K562 (cell line): ENCODE measurements at regions not wholly inside any gene's neighbourhood (a gene's known extent, or its start where the extent isn't known, plus 50 kb on each side); places are given as distances from the start of the nearest gene placed in this dataset.

ENCODE experiments used
- ATAC-seq: fragments of 200-7000 bp; cut with Tn5 transposase; 3 replicates; pipeline ENCODE4 v1.9.1; 2020; ENCODE audit warnings: moderate library complexity
- BruUV-seq: library from RNA; stranded (reverse); fragments of 400-500 nt; replicated peaks from 2 replicates; lab custom pipeline; 2021; lab: Mats Ljungman, UMichigan
- CTCF ChIA-PET: fragments of 300-600 bp; formaldehyde crosslinking; extraction: SDS; loops from one replicate; lab custom pipeline; 2021; ENCODE audit warnings: low intra/inter-chr PET ratio; lab: Yijun Ruan, JAX
- POLR2A ChIA-PET: fragments of 300-600, 350-650 bp; sonication (Branson Sonifier 250); formaldehyde crosslinking; extraction: SDS; loops from one replicate; lab custom pipeline; 2021; ENCODE audit warnings: antibody characterized with exemption, inconsistent platforms; lab: Yijun Ruan, JAX
- DNase-seq, 4 experiments: peaks; one replicate each; pipeline versions ENCODE4 v3.0.0 to v3.0.0-alpha.2; 2011 to 2018; ENCODE audit warnings: low spot score in 3 of 4, mixed read lengths in 3 of 4; ENCODE audit errors: extremely low read depth in 1 of 4
- FAIRE-seq: peaks from 2 replicates; lab custom pipeline; 2011; peaks lifted over from hg19 to GRCh38; lab: Jason Lieb, UNC
- H2AFZ ChIP-seq: 2 replicates; pipeline ENCODE4 v1.6.0; 2011; ENCODE audit warnings: low read depth, low read length, control low read depth, inconsistent platforms
- H3K27ac ChIP-seq: fragments of 200-600 bp; 3 replicates; pipeline ENCODE4 v1.8.0; 2011; ENCODE audit warnings: low read depth, mild to moderate bottlenecking, control low read depth, inconsistent platforms, low read length, moderate library complexity, mixed read lengths; ENCODE audit errors: extremely low read depth
- H3K27me3 ChIP-seq, 2 experiments: fragments of 300-600 bp in 1 of 2; 2 replicates in 1 of 2; 3 replicates in 1 of 2; pipeline versions ENCODE4 v1.6.0 to v1.8.0; 2011; ENCODE audit warnings: inconsistent platforms in 2 of 2, low read length in 2 of 2, mild to moderate bottlenecking in 1 of 2, mixed read lengths in 1 of 2, moderate library complexity in 1 of 2; ENCODE audit not compliant: control insufficient read depth in 2 of 2, insufficient read depth in 2 of 2
- H3K36me3 ChIP-seq: fragments of 300-600 bp; 3 replicates; pipeline ENCODE4 v1.8.0; 2011; ENCODE audit warnings: mild to moderate bottlenecking, low read length, inconsistent platforms; ENCODE audit not compliant: control insufficient read depth, insufficient read depth
- H3K4me1 ChIP-seq, 2 experiments: fragments of 200-600 bp in 1 of 2; replicated peaks in 1 of 2; 2 replicates in 1 of 2; 3 replicates in 1 of 2; pipeline versions ENCODE4 v1.5.1 to v1.8.0; 2011; ENCODE audit warnings: inconsistent platforms in 2 of 2, low read length in 2 of 2, mild to moderate bottlenecking in 1 of 2, mixed read lengths in 1 of 2, moderate library complexity in 1 of 2; ENCODE audit not compliant: control insufficient read depth in 2 of 2, insufficient read depth in 2 of 2
- H3K4me2 ChIP-seq: 2 replicates; pipeline ENCODE4 v1.6.1; 2011; ENCODE audit warnings: low read length, control low read depth, inconsistent platforms, mixed read lengths; ENCODE audit not compliant: insufficient read depth
- H3K4me3 ChIP-seq: fragments of 200-600 bp; sonication (generic), shearing (Covaris generic); 2 replicates; pipeline ENCODE4 v1.5.1; 2016; ENCODE audit warnings: control low read depth, inconsistent platforms
- H3K79me2 ChIP-seq: fragments of 200-600 bp; 3 replicates; pipeline ENCODE4 v1.8.0; 2011; ENCODE audit warnings: low read length, inconsistent platforms; ENCODE audit not compliant: control insufficient read depth, insufficient read depth
- H3K9ac ChIP-seq, 2 experiments: 2 replicates each; pipeline versions ENCODE4 v1.6.0 to v1.6.1; 2011; ENCODE audit warnings: low read depth in 2 of 2, low read length in 2 of 2, control low read depth in 1 of 2, inconsistent platforms in 1 of 2, mild to moderate bottlenecking in 1 of 2, mixed read lengths in 1 of 2; ENCODE audit not compliant: insufficient read depth in 1 of 2
- H3K9me1 ChIP-seq: one replicate; pipeline ENCODE4 v1.6.0; 2011; ENCODE audit warnings: inconsistent platforms, mild to moderate bottlenecking, low read length, moderate library complexity; ENCODE audit not compliant: control insufficient read depth, insufficient read depth
- H3K9me3 ChIP-seq: replicated peaks from 2 replicates; pipeline ENCODE4 v1.5.1; 2011; ENCODE audit warnings: low read depth, low read length, inconsistent platforms; ENCODE audit not compliant: control insufficient read depth, insufficient read depth
- H4K20me1 ChIP-seq: replicated peaks from 2 replicates; pipeline ENCODE4 v1.6.1; 2011; ENCODE audit warnings: low read length, inconsistent platforms, mixed read lengths; ENCODE audit not compliant: control insufficient read depth, insufficient read depth
- CTBP1 ChIP-seq: fragments of 450-650 bp; IDR thresholded peaks from 2 replicates; pipeline ENCODE4 v1.6.1; 2016; ENCODE audit warnings: borderline replicate concordance
- GATA2 ChIP-seq: sonication (generic); formaldehyde crosslinking; IDR thresholded peaks from 2 replicates; pipeline ENCODE4 v1.4.0; 2020; ENCODE audit warnings: mild to moderate bottlenecking, missing genetic modification reagents
- HMG20B ChIP-seq: fragments of 250-450 bp; sonication (Bioruptor Pico); IDR thresholded peaks from 2 replicates; pipeline ENCODE4 v1.5.0; 2021; ENCODE audit warnings: mild to moderate bottlenecking
- KDM4B ChIP-seq, 2 experiments: fragments of 450-650 bp in 1 of 2; sonication (generic) in 1 of 2; IDR thresholded peaks; 2 replicates each; pipeline ENCODE4 v1.6.1; 2016 to 2017; ENCODE audit warnings: borderline replicate concordance in 2 of 2, antibody characterized with exemption in 1 of 2, low read depth in 1 of 2, mild to moderate bottlenecking in 1 of 2
- MCM7 ChIP-seq, 2 experiments: fragments of 450-650 bp; IDR thresholded peaks; 2 replicates each; pipeline ENCODE4 v1.6.1; 2016 to 2018
- PRPF4 ChIP-seq: fragments of 200-400 bp; formaldehyde crosslinking; IDR thresholded peaks from one replicate; pipeline ENCODE4 v1.6.1; 2017; ENCODE audit warnings: low read length, low read depth, mild to moderate bottlenecking; ENCODE audit not compliant: insufficient read depth, poor library complexity, severe bottlenecking
- RBM14 ChIP-seq: fragments of 200-400 bp; formaldehyde crosslinking; IDR thresholded peaks from 2 replicates; pipeline ENCODE4 v1.6.1; 2018; ENCODE audit warnings: low read depth, mild to moderate bottlenecking, low read length, moderate library complexity, borderline replicate concordance; ENCODE audit not compliant: insufficient read depth
- RBM39 ChIP-seq: fragments of 200-400 bp; formaldehyde crosslinking; optimal IDR thresholded peaks from 2 replicates; pipeline ENCODE3; 2018; ENCODE audit warnings: low read depth, low read length
- SRSF9 ChIP-seq: fragments of 200-400 bp; formaldehyde crosslinking; IDR thresholded peaks from 2 replicates; pipeline ENCODE4 v1.6.1; 2017; ENCODE audit warnings: low read depth, low read length, borderline replicate concordance
- ZKSCAN8 ChIP-seq: fragments of 200-800 bp; sonication (Bioruptor generic); IDR thresholded peaks from 2 replicates; pipeline ENCODE4 v1.6.1; 2016; ENCODE audit warnings: missing genetic modification characterization, missing compliant biosample characterization
- ZNF124 ChIP-seq: sonication (generic); formaldehyde crosslinking; IDR thresholded peaks from 2 replicates; pipeline ENCODE4 v1.8.1; 2022; ENCODE audit warnings: missing genetic modification reagents
- ZNF311 ChIP-seq: fragments of 250-450 bp; sonication (Bioruptor Pico); IDR thresholded peaks from 2 replicates; pipeline ENCODE4 v1.4.0; 2020; ENCODE audit warnings: mild to moderate bottlenecking, moderate library complexity
- in situ Hi-C: fragments of 300-500 bp; cut with MboI; formaldehyde crosslinking; loops from 4 replicates; pipeline ENCODE4 v1.15.0; 2018; ENCODE audit warnings: inconsistent platforms, mixed read lengths
- intact Hi-C: fragments of 100-400 bp; cut with micrococcal nuclease; formaldehyde crosslinking; loops from 2 replicates; pipeline ENCODE4 v1.14.2; 2022
- TF ChIP-seq, protein P1 (sequence below): fragments of 250-450 bp; sonication (Bioruptor Pico); IDR thresholded peaks from 2 replicates; pipeline ENCODE4 v1.5.0; 2020; ENCODE audit warnings: mild to moderate bottlenecking, borderline replicate concordance
- TF ChIP-seq, protein P2 (sequence below): fragments of 150-350 bp; IDR thresholded peaks from 2 replicates; pipeline ENCODE4 v1.6.1; 2014; ENCODE audit warnings: low read depth, mild to moderate bottlenecking, low read length, borderline replicate concordance
- TF ChIP-seq, protein P3 (sequence below): fragments of 450-650 bp; IDR thresholded peaks from 2 replicates; pipeline ENCODE4 v1.6.1; 2018; ENCODE audit not compliant: partially characterized antibody

DNA sequence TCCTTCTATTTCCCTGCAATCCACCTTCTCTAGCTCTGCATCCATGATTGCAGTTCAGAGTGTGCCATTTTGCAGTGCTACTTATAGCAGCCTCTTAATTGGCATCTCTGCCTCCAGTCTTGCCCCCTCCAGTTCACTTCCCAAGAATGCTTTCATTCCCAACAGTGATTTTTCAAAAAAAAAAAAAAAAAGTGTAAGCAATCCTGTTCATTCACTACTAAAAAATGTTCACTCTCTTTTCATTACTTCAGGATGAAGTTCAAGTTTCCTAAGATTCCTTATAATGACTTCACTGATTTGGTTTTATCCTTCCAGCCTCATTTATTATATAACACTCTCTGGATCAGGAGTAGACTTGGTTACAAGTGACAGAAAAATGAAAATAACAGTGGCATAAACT lies 124.7 kb upstream of the LNX1 start:
- Histone ChIP-seq H3K79me2 (no peaks in the 10 kb centered on the region), H3K4me2 (no peak overlapping the region), H3K9me3 (no peaks in the 10 kb centered on the region), H3K36me3 (no peaks in the 10 kb centered on the region), H2AFZ (no peak overlapping the region), H3K9me1 (no peaks in the 10 kb centered on the region), H3K4me1 (no peaks in the 10 kb centered on the region), H4K20me1 (no peaks in the 10 kb centered on the region), H3K27me3 (no peaks in the 10 kb centered on the region), H3K9ac (no peak overlapping the region), H3K4me3 (no peak overlapping the region), H3K27ac (no peak overlapping the region)
- FAIRE-seq (no peak), ATAC-seq (no peak), DNase-seq (no peak)
- ChIA-PET POLR2A (interaction anchor here (1.0 kb wide), 1 partner anchor 11 kb away, joined by 3 read pairs; no protein-coding TSS in a partner anchor), CTCF (no interaction called here)
- TF ChIP-seq RBM39 (no peak), SRSF9 (no peak), HMG20B (CRISPR knock-in tag) (no peak), GATA2 (no peak), RBM14 (no peak), ZNF124 (CRISPR knock-in tag) (no peak), ZNF311 (CRISPR knock-in tag) (no peak), MCM7 (IDR thresholded peaks at IDR 0.05) (no peak), PRPF4 (no peak), CTBP1 (no peak), KDM4B (IDR thresholded peaks at IDR 0.05; ENCODE audit: borderline replicate concordance in 2 of 2, low read depth in 1 of 2) (no peak), ZKSCAN8 (CRISPR knock-in tag) (no peak)
- TF ChIP-seq, protein P1, sequence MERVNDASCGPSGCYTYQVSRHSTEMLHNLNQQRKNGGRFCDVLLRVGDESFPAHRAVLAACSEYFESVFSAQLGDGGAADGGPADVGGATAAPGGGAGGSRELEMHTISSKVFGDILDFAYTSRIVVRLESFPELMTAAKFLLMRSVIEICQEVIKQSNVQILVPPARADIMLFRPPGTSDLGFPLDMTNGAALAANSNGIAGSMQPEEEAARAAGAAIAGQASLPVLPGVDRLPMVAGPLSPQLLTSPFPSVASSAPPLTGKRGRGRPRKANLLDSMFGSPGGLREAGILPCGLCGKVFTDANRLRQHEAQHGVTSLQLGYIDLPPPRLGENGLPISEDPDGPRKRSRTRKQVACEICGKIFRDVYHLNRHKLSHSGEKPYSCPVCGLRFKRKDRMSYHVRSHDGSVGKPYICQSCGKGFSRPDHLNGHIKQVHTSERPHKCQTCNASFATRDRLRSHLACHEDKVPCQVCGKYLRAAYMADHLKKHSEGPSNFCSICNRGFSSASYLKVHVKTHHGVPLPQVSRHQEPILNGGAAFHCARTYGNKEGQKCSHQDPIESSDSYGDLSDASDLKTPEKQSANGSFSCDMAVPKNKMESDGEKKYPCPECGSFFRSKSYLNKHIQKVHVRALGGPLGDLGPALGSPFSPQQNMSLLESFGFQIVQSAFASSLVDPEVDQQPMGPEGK, result no peak
- TF ChIP-seq, protein P2, sequence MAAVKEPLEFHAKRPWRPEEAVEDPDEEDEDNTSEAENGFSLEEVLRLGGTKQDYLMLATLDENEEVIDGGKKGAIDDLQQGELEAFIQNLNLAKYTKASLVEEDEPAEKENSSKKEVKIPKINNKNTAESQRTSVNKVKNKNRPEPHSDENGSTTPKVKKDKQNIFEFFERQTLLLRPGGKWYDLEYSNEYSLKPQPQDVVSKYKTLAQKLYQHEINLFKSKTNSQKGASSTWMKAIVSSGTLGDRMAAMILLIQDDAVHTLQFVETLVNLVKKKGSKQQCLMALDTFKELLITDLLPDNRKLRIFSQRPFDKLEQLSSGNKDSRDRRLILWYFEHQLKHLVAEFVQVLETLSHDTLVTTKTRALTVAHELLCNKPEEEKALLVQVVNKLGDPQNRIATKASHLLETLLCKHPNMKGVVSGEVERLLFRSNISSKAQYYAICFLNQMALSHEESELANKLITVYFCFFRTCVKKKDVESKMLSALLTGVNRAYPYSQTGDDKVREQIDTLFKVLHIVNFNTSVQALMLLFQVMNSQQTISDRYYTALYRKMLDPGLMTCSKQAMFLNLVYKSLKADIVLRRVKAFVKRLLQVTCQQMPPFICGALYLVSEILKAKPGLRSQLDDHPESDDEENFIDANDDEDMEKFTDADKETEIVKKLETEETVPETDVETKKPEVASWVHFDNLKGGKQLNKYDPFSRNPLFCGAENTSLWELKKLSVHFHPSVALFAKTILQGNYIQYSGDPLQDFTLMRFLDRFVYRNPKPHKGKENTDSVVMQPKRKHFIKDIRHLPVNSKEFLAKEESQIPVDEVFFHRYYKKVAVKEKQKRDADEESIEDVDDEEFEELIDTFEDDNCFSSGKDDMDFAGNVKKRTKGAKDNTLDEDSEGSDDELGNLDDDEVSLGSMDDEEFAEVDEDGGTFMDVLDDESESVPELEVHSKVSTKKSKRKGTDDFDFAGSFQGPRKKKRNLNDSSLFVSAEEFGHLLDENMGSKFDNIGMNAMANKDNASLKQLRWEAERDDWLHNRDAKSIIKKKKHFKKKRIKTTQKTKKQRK, result no peak
- TF ChIP-seq, protein P3, sequence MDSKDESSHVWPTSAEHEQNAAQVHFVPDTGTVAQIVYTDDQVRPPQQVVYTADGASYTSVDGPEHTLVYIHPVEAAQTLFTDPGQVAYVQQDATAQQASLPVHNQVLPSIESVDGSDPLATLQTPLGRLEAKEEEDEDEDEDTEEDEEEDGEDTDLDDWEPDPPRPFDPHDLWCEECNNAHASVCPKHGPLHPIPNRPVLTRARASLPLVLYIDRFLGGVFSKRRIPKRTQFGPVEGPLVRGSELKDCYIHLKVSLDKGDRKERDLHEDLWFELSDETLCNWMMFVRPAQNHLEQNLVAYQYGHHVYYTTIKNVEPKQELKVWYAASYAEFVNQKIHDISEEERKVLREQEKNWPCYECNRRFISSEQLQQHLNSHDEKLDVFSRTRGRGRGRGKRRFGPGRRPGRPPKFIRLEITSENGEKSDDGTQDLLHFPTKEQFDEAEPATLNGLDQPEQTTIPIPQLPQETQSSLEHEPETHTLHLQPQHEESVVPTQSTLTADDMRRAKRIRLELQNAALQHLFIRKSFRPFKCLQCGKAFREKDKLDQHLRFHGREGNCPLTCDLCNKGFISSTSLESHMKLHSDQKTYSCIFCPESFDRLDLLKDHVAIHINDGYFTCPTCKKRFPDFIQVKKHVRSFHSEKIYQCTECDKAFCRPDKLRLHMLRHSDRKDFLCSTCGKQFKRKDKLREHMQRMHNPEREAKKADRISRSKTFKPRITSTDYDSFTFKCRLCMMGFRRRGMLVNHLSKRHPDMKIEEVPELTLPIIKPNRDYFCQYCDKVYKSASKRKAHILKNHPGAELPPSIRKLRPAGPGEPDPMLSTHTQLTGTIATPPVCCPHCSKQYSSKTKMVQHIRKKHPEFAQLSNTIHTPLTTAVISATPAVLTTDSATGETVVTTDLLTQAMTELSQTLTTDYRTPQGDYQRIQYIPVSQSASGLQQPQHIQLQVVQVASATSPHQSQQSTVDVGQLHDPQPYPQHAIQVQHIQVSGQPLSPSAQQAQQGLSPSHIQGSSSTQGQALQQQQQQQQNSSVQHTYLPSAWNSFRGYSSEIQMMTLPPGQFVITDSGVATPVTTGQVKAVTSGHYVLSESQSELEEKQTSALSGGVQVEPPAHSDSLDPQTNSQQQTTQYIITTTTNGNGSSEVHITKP, result no peak
- intact Hi-C loops (no loop called here), in situ Hi-C loops (no loop called here)
- BruUV-seq, result no TSS peak
